OCI-M2 (cell line): ENCODE measurements at regions not wholly inside any gene's neighbourhood (a gene's known extent, or its start where the extent isn't known, plus 50 kb on each side); places are given as distances from the start of the nearest gene placed in this dataset.
"Not testable (repeated sequence)": the region's sequence is repeated elsewhere in the genome, so short reads cannot be mapped to it uniquely, and the experiment has no call there.

Source experiments
- DNase-seq: peaks from one replicate; lab custom pipeline; 2025; ENCODE audit not compliant: unreplicated experiment; lab: John Stamatoyannopoulos, UW

GRCh38 chr20:17891131-17891530 lies 77.5 kb downstream of the SNX5 start:
- DNase-seq = not testable (repeated sequence)

GRCh38 chr20:17890330-17890729 lies 78.3 kb downstream of the SNX5 start:
- no peak for DNase-seq

- DNase-seq = no peak
These were observed 79.4 kb downstream of the SNX5 start for GRCh38 chr20:17889226-17889625.

GRCh38 chr20:17888044-17888443 lies 80.5 kb downstream of the SNX5 start:
- DNase-seq = no peak

- no peak for DNase-seq
These were observed 81.1 kb downstream of the SNX5 start for GRCh38 chr20:17887331-17888030.

- no peak for DNase-seq
These were observed 83.0 kb downstream of the SNX5 start for GRCh38 chr20:17885544-17885943.

- no peak for DNase-seq
These were observed 83.5 kb downstream of the SNX5 start for GRCh38 chr20:17885076-17885475.

GRCh38 chr20:17884307-17885003 lies 84.1 kb downstream of the SNX5 start:
- no peak for DNase-seq

- no peak for DNase-seq
These were observed 84.8 kb downstream of the SNX5 start for GRCh38 chr20:17883592-17884306.

GRCh38 chr20:17882834-17883591 lies 85.6 kb downstream of the SNX5 start:
- no peak for DNase-seq

- no peak for DNase-seq
These were observed 86.3 kb downstream of the SNX5 start for GRCh38 chr20:17882065-17882833.

GRCh38 chr20:17881741-17882064 lies 86.9 kb downstream of the SNX5 start:
- DNase-seq = no peak

- no peak for DNase-seq
These were observed 89.5 kb downstream of the SNX5 start for GRCh38 chr20:17878912-17879602.

GRCh38 chr20:17878069-17878911 lies 90.3 kb downstream of the SNX5 start:
- DNase-seq = no peak

GRCh38 chr20:17875981-17876385 lies 92.6 kb downstream of the SNX5 start:
- DNase-seq = no peak

- DNase-seq = no peak
These were observed 93.3 kb downstream of the SNX5 start for GRCh38 chr20:17875106-17875980.

GRCh38 chr20:17874271-17875105 lies 94.1 kb downstream of the SNX5 start:
- no peak for DNase-seq
